ENCODE measurements at regions not wholly inside any gene's neighbourhood (a gene's known extent, or its start where the extent isn't known, plus 50 kb on each side); places are given as distances from the start of the nearest gene placed in this dataset.

DNA sequence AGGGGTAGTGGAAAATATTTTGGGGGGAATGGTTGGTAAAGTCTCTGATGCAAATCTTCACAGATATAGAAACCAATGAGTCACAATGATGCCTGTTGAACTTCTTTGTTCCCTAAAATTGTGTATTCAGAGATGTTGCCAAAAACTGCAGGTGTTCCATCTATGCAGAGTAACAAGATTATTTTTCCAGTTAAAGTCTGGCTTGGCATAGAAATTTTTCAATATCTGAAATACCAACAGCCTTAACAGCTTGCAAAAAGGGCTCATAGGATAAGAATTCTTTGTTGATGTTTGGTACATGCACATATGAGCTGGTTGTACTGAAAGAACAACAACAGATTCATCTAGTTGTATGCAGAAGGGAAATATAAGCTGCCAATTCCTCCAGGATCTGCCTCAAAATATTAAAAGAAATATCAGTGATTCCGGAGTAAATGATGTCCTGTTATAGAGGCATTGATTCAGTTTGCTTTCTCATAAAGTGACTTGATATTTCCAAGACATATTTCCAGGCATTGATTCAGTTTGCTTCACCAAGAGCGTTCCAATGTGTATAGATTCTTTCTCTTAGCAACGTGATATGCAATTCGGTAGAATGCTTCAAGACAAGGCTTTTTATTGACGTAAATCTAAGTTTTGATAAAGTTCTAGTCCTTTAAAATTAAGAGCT is 564.4 kb downstream of the TMA16 start:
- TF ChIP-seq, protein P1, sequence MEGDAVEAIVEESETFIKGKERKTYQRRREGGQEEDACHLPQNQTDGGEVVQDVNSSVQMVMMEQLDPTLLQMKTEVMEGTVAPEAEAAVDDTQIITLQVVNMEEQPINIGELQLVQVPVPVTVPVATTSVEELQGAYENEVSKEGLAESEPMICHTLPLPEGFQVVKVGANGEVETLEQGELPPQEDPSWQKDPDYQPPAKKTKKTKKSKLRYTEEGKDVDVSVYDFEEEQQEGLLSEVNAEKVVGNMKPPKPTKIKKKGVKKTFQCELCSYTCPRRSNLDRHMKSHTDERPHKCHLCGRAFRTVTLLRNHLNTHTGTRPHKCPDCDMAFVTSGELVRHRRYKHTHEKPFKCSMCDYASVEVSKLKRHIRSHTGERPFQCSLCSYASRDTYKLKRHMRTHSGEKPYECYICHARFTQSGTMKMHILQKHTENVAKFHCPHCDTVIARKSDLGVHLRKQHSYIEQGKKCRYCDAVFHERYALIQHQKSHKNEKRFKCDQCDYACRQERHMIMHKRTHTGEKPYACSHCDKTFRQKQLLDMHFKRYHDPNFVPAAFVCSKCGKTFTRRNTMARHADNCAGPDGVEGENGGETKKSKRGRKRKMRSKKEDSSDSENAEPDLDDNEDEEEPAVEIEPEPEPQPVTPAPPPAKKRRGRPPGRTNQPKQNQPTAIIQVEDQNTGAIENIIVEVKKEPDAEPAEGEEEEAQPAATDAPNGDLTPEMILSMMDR (IDR thresholded peaks at IDR 0.05; ENCODE audit: insufficient read depth, low read depth, low read length, missing control alignments) = no peak
- H3K4me3 ChIP-seq (ENCODE audit: low read length) = no peak overlapping the region
- no peak for DNase-seq (ENCODE audit: low read depth)

DNA sequence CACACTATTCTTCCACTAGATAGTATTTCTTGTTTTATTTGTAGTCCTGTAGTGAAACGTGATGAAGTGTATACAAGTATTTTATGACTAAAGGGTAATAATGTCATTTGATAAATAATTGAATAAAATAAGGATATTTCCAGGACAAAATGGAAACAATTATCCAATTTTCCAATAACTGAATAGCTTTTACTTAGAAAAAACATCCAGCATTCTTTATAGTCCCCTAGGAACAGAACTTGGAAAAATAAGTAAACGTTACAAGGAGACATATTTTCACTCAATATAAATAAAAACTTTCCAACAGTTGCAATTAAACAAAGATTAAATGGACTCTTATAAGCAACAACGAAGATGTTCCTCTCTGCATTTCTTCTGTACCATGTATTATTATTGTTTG is 566.0 kb downstream of the TMA16 start:
- H3K4me3 ChIP-seq (ENCODE audit: low read length) = no peak overlapping the region
- DNase-seq (ENCODE audit: low read depth) = no peak
- TF ChIP-seq, protein P1 (IDR thresholded peaks at IDR 0.05; ENCODE audit: insufficient read depth, low read depth, low read length, missing control alignments) = no peak

DNA sequence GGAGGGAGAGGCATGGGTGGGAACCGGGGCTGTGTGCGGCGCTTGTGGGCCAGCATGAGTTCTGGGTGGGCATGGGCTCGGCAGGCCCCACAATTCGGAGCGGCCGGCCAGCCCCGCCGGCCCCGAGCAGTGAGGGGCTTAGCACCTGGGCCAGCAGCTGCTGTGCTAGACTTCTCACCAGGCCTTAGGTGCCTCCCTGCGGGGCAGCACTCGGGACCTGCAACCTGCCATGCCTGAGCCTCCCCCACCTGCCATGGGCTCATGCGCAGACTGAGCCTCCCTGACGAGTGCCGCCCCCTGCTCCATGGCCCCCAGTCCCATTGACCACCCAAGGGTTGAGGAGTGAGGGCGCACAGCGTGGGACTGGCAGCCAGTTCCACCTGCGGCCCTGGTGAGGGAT is 573.9 kb downstream of the TMA16 start:
- no peak for DNase-seq (ENCODE audit: low read depth)
- H3K4me3 ChIP-seq (ENCODE audit: low read length) = no peak overlapping the region
- TF ChIP-seq, protein P1 (IDR thresholded peaks at IDR 0.05; ENCODE audit: insufficient read depth, low read depth, low read length, missing control alignments) = no peak

DNA sequence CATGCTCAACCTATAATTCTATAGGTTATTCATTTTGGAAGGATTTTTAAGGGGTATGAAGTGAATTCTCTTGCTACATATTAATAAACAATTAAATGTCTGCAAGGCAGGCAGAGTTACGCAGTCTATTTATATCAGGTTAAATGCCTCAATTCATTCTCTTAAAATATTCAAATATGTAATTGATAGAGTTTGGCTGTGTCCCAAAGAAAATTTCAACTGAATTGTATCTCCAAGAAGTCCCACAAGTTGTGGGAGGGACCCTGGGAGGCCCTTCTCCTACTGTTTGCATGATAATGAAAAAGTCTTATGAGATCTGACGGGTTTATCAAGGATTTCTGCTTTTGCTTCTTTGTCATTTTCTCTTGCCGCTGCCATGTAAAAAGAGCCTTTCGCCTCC is 576.1 kb downstream of the TMA16 start:
- no peak overlapping the region for H3K4me3 ChIP-seq (ENCODE audit: low read length)
- TF ChIP-seq, protein P1 (IDR thresholded peaks at IDR 0.05; ENCODE audit: insufficient read depth, low read depth, low read length, missing control alignments) = no peak
- DNase-seq (ENCODE audit: low read depth) = no peak

DNA sequence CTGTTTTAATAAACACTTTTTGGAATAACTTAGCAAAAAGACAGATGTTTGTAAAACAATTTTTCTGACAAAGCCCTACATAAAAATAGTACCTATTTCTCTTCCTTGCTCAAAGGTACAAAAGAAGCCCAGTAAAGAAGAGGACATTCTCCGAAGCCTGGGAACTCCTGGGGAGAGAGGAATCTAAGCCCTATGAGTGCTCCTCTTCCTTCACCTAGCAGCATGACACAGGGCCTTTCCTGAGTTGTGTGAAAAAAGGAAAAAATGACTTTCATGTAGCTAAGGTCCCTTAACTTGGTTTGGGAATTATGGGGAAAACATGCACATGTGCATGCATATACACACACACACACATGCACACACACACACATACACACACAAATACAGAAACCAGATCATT is 586.9 kb downstream of the TMA16 start:
- TF ChIP-seq, protein P1 (IDR thresholded peaks at IDR 0.05; ENCODE audit: insufficient read depth, low read depth, low read length, missing control alignments) = no peak
- no peak for DNase-seq (ENCODE audit: low read depth)
- no peak overlapping the region for H3K4me3 ChIP-seq (ENCODE audit: low read length)

DNA sequence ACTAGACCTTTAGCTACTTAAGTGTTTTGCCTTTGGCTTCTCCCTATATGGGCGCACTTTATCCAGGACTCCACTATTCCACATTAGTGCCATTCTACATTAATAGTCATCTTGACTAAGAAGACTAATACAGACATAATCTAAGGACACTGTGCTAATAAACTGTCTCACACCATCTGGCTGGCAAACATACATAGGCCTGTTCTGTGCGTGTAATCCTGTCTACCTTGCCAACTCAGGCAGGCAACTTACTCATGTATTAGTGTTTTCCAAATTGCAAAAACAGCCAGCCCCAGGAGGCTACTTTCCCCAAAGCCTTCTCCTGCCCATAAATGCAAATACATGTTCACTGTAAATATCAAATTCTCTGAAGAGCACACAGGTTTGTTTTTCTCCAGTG is 587.3 kb downstream of the TMA16 start:
- DNase-seq (ENCODE audit: low read depth) = peak; percentile 24
- no peak overlapping the region for H3K4me3 ChIP-seq (ENCODE audit: low read length)
- TF ChIP-seq, protein P1 (IDR thresholded peaks at IDR 0.05; ENCODE audit: insufficient read depth, low read depth, low read length, missing control alignments) = no peak

DNA sequence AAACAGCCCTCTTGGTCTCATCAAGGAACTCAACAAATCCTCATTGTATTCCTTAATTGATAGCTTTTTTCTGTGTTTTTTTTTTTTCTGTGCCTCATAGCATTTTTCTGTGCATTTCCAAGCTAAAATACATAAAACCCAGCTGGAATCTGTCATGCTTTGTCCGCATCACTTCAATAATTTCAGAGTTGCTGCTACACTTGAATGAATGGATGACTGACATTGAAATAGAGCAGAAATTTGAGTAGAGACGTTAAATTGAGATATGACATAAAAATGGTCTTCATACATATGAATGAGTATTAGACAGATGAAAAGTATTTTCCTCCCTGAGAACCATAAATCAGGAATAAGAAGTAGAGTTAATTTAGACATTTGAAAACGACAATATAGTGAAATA is 593.2 kb downstream of the TMA16 start:
- no peak overlapping the region for H3K4me3 ChIP-seq (ENCODE audit: low read length)
- no peak for DNase-seq (ENCODE audit: low read depth)
- TF ChIP-seq, protein P1 (IDR thresholded peaks at IDR 0.05; ENCODE audit: insufficient read depth, low read depth, low read length, missing control alignments) = no peak
